ENCODE measurements at regions not wholly inside any gene's neighbourhood (a gene's known extent, or its start where the extent isn't known, plus 50 kb on each side); places are given as distances from the start of the nearest gene placed in this dataset.

DNA sequence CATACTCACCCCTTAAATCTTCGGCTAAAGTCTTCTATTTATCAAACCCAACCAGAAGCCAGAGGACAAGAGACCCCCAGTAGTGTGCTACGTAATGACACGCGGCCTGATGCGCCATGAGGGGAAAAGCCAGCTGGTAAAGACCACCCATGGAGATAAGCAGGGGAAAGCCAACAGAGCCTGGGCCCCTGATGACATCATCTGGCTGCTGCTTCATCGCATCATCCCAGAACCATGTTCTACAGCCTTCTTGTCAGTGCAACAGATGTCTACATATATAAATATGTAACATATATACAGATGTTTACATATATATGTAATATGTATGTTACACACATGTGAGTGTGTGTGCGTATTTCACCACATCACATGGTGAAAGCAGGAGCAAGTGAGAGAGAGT, 81.7 kb upstream of the VANGL1 start:
- no peak for TF ChIP-seq CTCF (conservative IDR thresholded peaks at IDR 0.05; ENCODE audit: low read depth, low read length)
- H3K4me3 ChIP-seq (ENCODE audit: low read depth, low read length), result no peak overlapping the region
- no peak for DNase-seq (ENCODE audit: low read depth)

DNA sequence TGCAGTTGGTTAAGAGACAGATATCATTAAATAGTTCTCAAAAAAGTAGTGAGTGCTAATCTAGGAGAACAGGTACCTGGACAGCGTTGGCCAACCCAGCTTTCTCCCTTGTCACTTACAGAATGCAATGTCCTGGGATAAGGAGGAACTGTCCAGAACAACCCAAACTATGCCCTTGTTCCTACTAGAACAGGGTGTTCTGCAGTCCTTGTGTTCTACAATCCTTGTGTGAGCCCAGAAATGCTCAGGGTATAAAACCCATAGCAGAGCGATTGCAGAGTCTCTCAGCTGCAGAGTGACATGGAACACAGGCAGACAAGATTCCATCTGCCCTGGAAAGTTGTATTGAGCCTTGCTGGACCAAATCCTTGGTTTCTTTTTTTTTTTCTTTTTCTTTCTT, 83.5 kb upstream of the VANGL1 start:
- no peak overlapping the region for H3K4me3 ChIP-seq (ENCODE audit: low read depth, low read length)
- TF ChIP-seq CTCF (conservative IDR thresholded peaks at IDR 0.05; ENCODE audit: low read depth, low read length), result no peak
- no peak for DNase-seq (ENCODE audit: low read depth)

DNA sequence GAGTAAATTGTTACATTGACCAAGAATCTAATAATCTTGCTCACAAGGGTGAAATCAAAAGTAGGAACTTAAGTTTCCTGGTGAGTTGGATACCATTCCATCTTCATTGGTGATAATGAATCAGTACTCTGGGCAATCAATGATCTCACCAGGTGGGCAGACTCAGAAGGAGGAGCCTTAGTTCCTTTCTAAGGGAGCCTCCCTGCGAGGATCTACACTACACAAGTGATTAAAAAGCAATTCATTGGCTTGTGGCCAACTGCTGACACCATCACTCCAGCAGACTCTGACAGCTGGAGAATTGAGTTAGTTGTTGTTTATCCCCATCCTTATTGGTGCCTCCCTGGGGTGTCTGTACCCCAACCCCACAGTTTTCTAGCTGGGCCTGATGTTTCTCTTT, 84.1 kb upstream of the VANGL1 start:
- TF ChIP-seq CTCF (conservative IDR thresholded peaks at IDR 0.05; ENCODE audit: low read depth, low read length), result no peak
- H3K4me3 ChIP-seq (ENCODE audit: low read depth, low read length), result no peak overlapping the region
- DNase-seq (ENCODE audit: low read depth), result no peak

GRCh38 chr1:115556236-115556635, 85.5 kb upstream of the VANGL1 start:
- H3K4me3 ChIP-seq (ENCODE audit: low read depth, low read length), result no peak overlapping the region
- no peak for TF ChIP-seq CTCF (conservative IDR thresholded peaks at IDR 0.05; ENCODE audit: low read depth, low read length)
- DNase-seq (ENCODE audit: low read depth), result no peak

GRCh38 chr1:115555446-115555845, 86.3 kb upstream of the VANGL1 start:
- TF ChIP-seq CTCF (conservative IDR thresholded peaks at IDR 0.05; ENCODE audit: low read depth, low read length), result no peak

DNA sequence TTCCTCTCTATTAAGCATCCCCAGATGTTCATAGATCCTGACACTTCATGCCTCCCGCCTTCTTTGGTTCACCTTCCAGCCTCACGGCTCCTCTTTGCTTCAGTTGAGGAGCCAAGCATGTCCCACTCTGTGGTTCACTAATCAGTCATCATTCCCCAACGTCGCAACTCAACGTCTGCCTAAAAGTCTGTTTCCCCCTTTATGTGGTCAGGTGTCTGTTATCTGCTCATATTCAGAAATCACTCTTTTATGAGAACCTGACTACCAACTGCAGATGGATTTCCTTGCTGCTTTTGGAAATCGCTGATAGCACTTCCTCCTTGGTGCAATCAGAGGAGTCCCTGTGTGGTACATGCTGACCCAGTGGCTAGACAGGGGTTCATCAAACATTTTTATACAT, 94.1 kb upstream of the VANGL1 start:
- DNase-seq (ENCODE audit: low read depth), result no peak
- no peak overlapping the region for H3K4me3 ChIP-seq (ENCODE audit: low read depth, low read length)
- no peak for TF ChIP-seq CTCF (conservative IDR thresholded peaks at IDR 0.05; ENCODE audit: low read depth, low read length)

More at GRCh38 chr1:115555446-115555845, 86.3 kb upstream of the VANGL1 start:
- DNase-seq (ENCODE audit: low read depth), result no peak
- no peak overlapping the region for H3K4me3 ChIP-seq (ENCODE audit: low read depth, low read length)

- H3K4me3 ChIP-seq (ENCODE audit: low read depth, low read length), result no peak overlapping the region
- no peak for DNase-seq (ENCODE audit: low read depth)
- no peak for TF ChIP-seq CTCF (conservative IDR thresholded peaks at IDR 0.05; ENCODE audit: low read depth, low read length)
Measured at GRCh38 chr1:115546846-115547245, 94.9 kb upstream of the VANGL1 start.

All from choroid plexus epithelial cell (primary cell).